DND-41 (cell line): ENCODE measurements at regions not wholly inside any gene's neighbourhood (a gene's known extent, or its start where the extent isn't known, plus 50 kb on each side); places are given as distances from the start of the nearest gene placed in this dataset.

ENCODE experiments used
- CTCF ChIP-seq: IDR thresholded peaks from 2 replicates; pipeline ENCODE4 v1.5.1; 2012; ENCODE audit warnings: borderline replicate concordance, low read length, moderate library complexity, mild to moderate bottlenecking; ENCODE audit not compliant: poor library complexity, severe bottlenecking; ENCODE audit errors: extremely low read depth
- EZH2 ChIP-seq: IDR thresholded peaks from 3 replicates; pipeline ENCODE4 v1.6.1; 2012; ENCODE audit warnings: borderline replicate concordance, low read depth, mild to moderate bottlenecking, moderate library complexity, low read length, inconsistent platforms; ENCODE audit not compliant: severe bottlenecking

- TF ChIP-seq CTCF (no peak), EZH2 (no peak)
Measured at GRCh38 chr4:30182786-30183185, 537.4 kb upstream of the PCDH7 start.
